ENCODE measurements at regions not wholly inside any gene's neighbourhood (a gene's known extent, or its start where the extent isn't known, plus 50 kb on each side); places are given as distances from the start of the nearest gene placed in this dataset.

DNA sequence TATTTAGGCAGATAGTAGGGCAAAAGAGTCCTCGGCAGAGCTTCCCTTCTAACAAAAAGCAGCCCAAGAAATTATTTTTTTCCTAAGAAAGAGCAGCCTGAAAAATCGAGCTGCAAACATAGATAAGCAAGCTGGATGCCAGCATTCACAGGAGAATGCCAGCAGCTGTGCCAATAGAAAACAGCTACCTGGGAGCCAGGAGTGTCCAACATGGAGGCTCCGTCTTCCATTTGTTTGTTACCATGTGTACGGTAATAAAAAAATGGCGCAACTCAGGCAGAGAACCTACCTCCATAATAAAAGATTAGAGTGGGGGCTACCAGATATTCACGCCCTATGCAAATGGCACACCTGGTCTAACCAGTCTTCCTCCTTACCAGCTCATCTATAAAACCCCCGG is 77.6 kb upstream of the IPO5 start (continued):
- no peak for TF ChIP-seq IRF3 (IDR thresholded peaks at IDR 0.05; ENCODE audit: low read depth, low read length)
- no peak for TF ChIP-seq USF2 (IDR thresholded peaks at IDR 0.05; ENCODE audit: borderline replicate concordance, low read depth, low read length)

- peak overlapping the region in 1 of 2 experiments; percentile 98; a peak in 2 of 4 replicates for H3K27ac ChIP-seq (ENCODE audit: low read depth in 2 of 2, low read length in 1 of 2)
- H3K4me3 ChIP-seq (ENCODE audit: low read depth in 2 of 2, low read length in 1 of 2): no peak overlapping the region
- no peaks in the 10 kb centered on the region for H3K27me3 ChIP-seq (ENCODE audit: insufficient read depth)
- peak overlapping the region; percentile 67; the same call in 1 of the 2 replicates for H3K4me2 ChIP-seq
- no peaks in the 10 kb centered on the region for H3K79me2 ChIP-seq (ENCODE audit: insufficient read depth)
- WGBS (ENCODE audit: low lambda C conversion rate): 69% methylated on average over 9 of the region's 9 CpGs
- no peaks in the 10 kb centered on the region for H3K36me3 ChIP-seq (replicated peaks in 1 of 2; ENCODE audit: control insufficient read depth in 1 of 2, insufficient read depth in 2 of 2, low read length in 1 of 2)
- H3K9me2 ChIP-seq: no peaks in the 10 kb centered on the region
- peak overlapping the region; percentile 77; the same call in 1 of the 2 replicates for H2AFZ ChIP-seq (ENCODE audit: low read depth)
- H4K20me1 ChIP-seq (ENCODE audit: insufficient read depth): no peaks in the 10 kb centered on the region
- no peaks in the 10 kb centered on the region for H3K9me3 ChIP-seq
- H3K9ac ChIP-seq: peak overlapping the region; percentile 62; the same call in 1 of the 2 replicates
- H3K4me1 ChIP-seq (ENCODE audit: control insufficient read depth in 1 of 2, insufficient read depth in 2 of 2, low read depth in 1 of 2, low read length in 1 of 2): peaks cover 0 to 23% of the 10 kb centered on the region in 2 experiments; a peak in 3 of 4 replicates
- no peak for DNase-seq
- peaks cover 27% of the 10 kb centered on the region for H3F3A ChIP-seq (replicated peaks; ENCODE audit: insufficient read depth)
- CTCF ChIA-PET: interaction anchor here (1.9 kb wide), 1 partner anchor 22 kb away, joined by 9 read pairs; no protein-coding TSS in a partner anchor
- POLR2A ChIA-PET: no interaction called here
- TF ChIP-seq TEAD4 (IDR thresholded peaks at IDR 0.05; ENCODE audit: borderline replicate concordance, insufficient read depth): no peak
- no peak for TF ChIP-seq ELF1 (IDR thresholded peaks at IDR 0.05)
- no peak for TF ChIP-seq TCF12 (IDR thresholded peaks at IDR 0.05)
- TF ChIP-seq SIN3A (IDR thresholded peaks at IDR 0.05; ENCODE audit: borderline replicate concordance, low read depth, low read length): no peak
- no peak for TF ChIP-seq EZH2phosphoT487 (IDR thresholded peaks at IDR 0.05; ENCODE audit: borderline replicate concordance, low read depth)
Observed at GRCh38 chr13:97878431-97879375, 74.8 kb upstream of the IPO5 start.

DNA sequence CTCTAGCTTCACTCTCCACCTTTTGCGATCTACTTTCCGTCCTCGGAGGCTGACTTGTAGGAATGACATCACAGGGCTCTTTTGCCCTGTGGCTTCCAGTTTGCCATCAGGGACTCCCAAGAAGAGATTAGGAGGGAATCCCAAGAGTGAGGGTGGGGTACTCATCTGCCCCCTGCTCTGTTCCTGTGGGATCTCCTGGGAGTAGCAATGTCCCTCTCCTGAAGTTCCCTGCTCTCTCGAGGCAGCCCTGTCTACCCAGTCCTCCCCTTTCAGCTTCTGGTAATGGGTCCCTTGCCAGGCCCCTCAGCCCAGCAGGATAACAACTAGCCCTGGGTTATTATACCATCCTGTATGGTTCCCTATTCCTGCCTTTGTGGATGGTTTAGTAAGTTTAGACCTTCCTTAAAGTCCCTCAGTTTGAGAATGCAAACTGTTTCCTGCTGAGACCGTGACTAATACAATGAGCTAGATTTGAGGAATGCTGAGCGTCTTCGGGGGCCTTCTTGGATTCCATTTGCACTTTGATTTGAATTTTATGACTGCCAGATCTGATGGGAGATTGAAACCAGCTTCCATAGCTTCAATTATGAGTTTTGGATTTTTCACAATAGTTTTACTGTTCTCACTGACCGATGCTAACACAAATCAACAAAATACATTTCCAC is 73.7 kb upstream of the IPO5 start:
- Histone ChIP-seq H3K9ac (peak overlapping the region; percentile 62), H3K27me3 (ENCODE audit: insufficient read depth) (no peaks in the 10 kb centered on the region)
- no peak for DNase-seq
- TF ChIP-seq EZH2phosphoT487 (IDR thresholded peaks at IDR 0.05; ENCODE audit: borderline replicate concordance, low read depth): no peak
- peak; percentile 67; the same call in 1 of the 2 replicates for TF ChIP-seq YY1 (IDR thresholded peaks at IDR 0.05; ENCODE audit: low read depth)
- no peak for TF ChIP-seq USF2 (IDR thresholded peaks at IDR 0.05; ENCODE audit: borderline replicate concordance, low read depth, low read length)
- TF ChIP-seq FOXM1 (IDR thresholded peaks at IDR 0.05; ENCODE audit: low read depth): peak; percentile 71; the same call in 1 of the 2 replicates
- TF ChIP-seq ELF1 (IDR thresholded peaks at IDR 0.05): no peak; the same call in 1 of the 2 replicates
- TF ChIP-seq MEF2A (IDR thresholded peaks at IDR 0.05; ENCODE audit: borderline replicate concordance, low read depth): no peak; the same call in 1 of the 2 replicates
- TF ChIP-seq EP300 (IDR thresholded peaks at IDR 0.05; ENCODE audit: borderline replicate concordance in 1 of 2, low read depth in 1 of 2, low read length in 1 of 2): peak in 1 of 2 experiments; percentile 95; a peak in 2 of 4 replicates
- TF ChIP-seq GABPA (IDR thresholded peaks at IDR 0.05; ENCODE audit: low read depth): peak; percentile 36; the same call in 1 of the 2 replicates
- peak; percentile 93 for TF ChIP-seq JUND (IDR thresholded peaks at IDR 0.05)
- TF ChIP-seq GATA2 (CRISPR knock-in tag; IDR thresholded peaks at IDR 0.05): no peak
- no peak for TF ChIP-seq NRF1 (IDR thresholded peaks at IDR 0.05; ENCODE audit: low read depth, low read length)
- peak; percentile 95 for TF ChIP-seq TCF12 (IDR thresholded peaks at IDR 0.05)
- peak; percentile 97 for TF ChIP-seq FOSL2 (IDR thresholded peaks at IDR 0.05; ENCODE audit: borderline replicate concordance, low read depth)
- TF ChIP-seq, protein P1, sequence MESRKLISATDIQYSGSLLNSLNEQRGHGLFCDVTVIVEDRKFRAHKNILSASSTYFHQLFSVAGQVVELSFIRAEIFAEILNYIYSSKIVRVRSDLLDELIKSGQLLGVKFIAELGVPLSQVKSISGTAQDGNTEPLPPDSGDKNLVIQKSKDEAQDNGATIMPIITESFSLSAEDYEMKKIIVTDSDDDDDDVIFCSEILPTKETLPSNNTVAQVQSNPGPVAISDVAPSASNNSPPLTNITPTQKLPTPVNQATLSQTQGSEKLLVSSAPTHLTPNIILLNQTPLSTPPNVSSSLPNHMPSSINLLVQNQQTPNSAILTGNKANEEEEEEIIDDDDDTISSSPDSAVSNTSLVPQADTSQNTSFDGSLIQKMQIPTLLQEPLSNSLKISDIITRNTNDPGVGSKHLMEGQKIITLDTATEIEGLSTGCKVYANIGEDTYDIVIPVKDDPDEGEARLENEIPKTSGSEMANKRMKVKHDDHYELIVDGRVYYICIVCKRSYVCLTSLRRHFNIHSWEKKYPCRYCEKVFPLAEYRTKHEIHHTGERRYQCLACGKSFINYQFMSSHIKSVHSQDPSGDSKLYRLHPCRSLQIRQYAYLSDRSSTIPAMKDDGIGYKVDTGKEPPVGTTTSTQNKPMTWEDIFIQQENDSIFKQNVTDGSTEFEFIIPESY (IDR thresholded peaks at IDR 0.05; ENCODE audit: borderline replicate concordance, low read depth): 0 out of 2 replicates have a peak, but pooled peaks have one; percentile 45

More for the DNA sequence above, 73.7 kb upstream of the IPO5 start:
- Histone ChIP-seq H3F3A (replicated peaks; ENCODE audit: insufficient read depth) (peaks cover 27% of the 10 kb centered on the region), H3K79me2 (ENCODE audit: insufficient read depth) (no peaks in the 10 kb centered on the region), H3K9me2 (no peaks in the 10 kb centered on the region), H3K27ac (ENCODE audit: low read depth in 2 of 2, low read length in 1 of 2) (peak overlapping the region; percentile 50 to 98; a peak in 3 of 4 replicates), H2AFZ (ENCODE audit: low read depth) (peak overlapping the region; percentile 77), H3K4me3 (ENCODE audit: low read depth in 2 of 2, low read length in 1 of 2) (peak overlapping the region in 1 of 2 experiments; percentile 24; a peak in 1 of 4 replicates), H4K20me1 (ENCODE audit: insufficient read depth) (no peaks in the 10 kb centered on the region), H3K4me1 (ENCODE audit: control insufficient read depth in 1 of 2, insufficient read depth in 2 of 2, low read depth in 1 of 2, low read length in 1 of 2) (peaks cover 0 to 23% of the 10 kb centered on the region in 2 experiments; a peak in 3 of 4 replicates), H3K36me3 (replicated peaks in 1 of 2; ENCODE audit: control insufficient read depth in 1 of 2, insufficient read depth in 2 of 2, low read length in 1 of 2) (no peaks in the 10 kb centered on the region), H3K9me3 (no peaks in the 10 kb centered on the region), H3K4me2 (peak overlapping the region; percentile 67)
- ChIA-PET CTCF (interaction anchor here (0.7 to 1.9 kb wide), 2 partner anchors 23 to 41 kb away, joined by 3 to 9 read pairs; no protein-coding TSS in a partner anchor), POLR2A (no interaction called here)
- WGBS (ENCODE audit: low lambda C conversion rate): 37% methylated on average over 8 of the region's 8 CpGs
